BE2C (cell line): ENCODE measurements at regions not wholly inside any gene's neighbourhood (a gene's known extent, or its start where the extent isn't known, plus 50 kb on each side); places are given as distances from the start of the nearest gene placed in this dataset.

Experiments used
- DNase-seq: peaks from one replicate; pipeline ENCODE4 v3.0.0-alpha.2; 2020
- H3K27me3 ChIP-seq: fragments of 250-450 bp; sonication (Bioruptor Pico); 2 replicates; pipeline ENCODE4 v1.5.1; 2020; ENCODE audit warnings: mild to moderate bottlenecking
- H3K36me3 ChIP-seq: fragments of 250-450 bp; sonication (Bioruptor Pico); 2 replicates; pipeline ENCODE4 v1.5.1; 2020; ENCODE audit warnings: mild to moderate bottlenecking
- H3K4me1 ChIP-seq: fragments of 250-450 bp; sonication (Bioruptor Pico); 2 replicates; pipeline ENCODE4 v1.5.1; 2020
- H3K4me3 ChIP-seq: 2 replicates; pipeline ENCODE4 v1.5.1; 2011; ENCODE audit warnings: low read depth, low read length
- H3K9me3 ChIP-seq: fragments of 250-450 bp; sonication (Bioruptor Pico); 2 replicates; pipeline ENCODE4 v1.5.1; 2020
- TF ChIP-seq, protein P1 (sequence below): IDR thresholded peaks from 2 replicates; pipeline ENCODE4 v1.5.1; 2012; ENCODE audit warnings: mild to moderate bottlenecking, low read depth, low read length

- TF ChIP-seq, protein P1, sequence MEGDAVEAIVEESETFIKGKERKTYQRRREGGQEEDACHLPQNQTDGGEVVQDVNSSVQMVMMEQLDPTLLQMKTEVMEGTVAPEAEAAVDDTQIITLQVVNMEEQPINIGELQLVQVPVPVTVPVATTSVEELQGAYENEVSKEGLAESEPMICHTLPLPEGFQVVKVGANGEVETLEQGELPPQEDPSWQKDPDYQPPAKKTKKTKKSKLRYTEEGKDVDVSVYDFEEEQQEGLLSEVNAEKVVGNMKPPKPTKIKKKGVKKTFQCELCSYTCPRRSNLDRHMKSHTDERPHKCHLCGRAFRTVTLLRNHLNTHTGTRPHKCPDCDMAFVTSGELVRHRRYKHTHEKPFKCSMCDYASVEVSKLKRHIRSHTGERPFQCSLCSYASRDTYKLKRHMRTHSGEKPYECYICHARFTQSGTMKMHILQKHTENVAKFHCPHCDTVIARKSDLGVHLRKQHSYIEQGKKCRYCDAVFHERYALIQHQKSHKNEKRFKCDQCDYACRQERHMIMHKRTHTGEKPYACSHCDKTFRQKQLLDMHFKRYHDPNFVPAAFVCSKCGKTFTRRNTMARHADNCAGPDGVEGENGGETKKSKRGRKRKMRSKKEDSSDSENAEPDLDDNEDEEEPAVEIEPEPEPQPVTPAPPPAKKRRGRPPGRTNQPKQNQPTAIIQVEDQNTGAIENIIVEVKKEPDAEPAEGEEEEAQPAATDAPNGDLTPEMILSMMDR, result no peak
- Histone ChIP-seq H3K4me3 (no peak overlapping the region), H3K4me1 (no peaks in the 10 kb centered on the region; the same call in 1 of the 2 replicates), H3K9me3 (no peaks in the 10 kb centered on the region; the same call in 1 of the 2 replicates), H3K36me3 (no peaks in the 10 kb centered on the region), H3K27me3 (no peaks in the 10 kb centered on the region)
- no peak for DNase-seq
Observed at GRCh38 chr4:157791236-157791635, 381.6 kb downstream of the GASK1B start.

- H3K36me3 ChIP-seq, result no peaks in the 10 kb centered on the region
- H3K9me3 ChIP-seq, result no peaks in the 10 kb centered on the region; the same call in 1 of the 2 replicates
- TF ChIP-seq, protein P1, result no peak
- H3K27me3 ChIP-seq, result no peaks in the 10 kb centered on the region
- no peak for DNase-seq
- peaks cover 2% of the 10 kb centered on the region; the same call in 1 of the 2 replicates for H3K4me1 ChIP-seq
- no peak overlapping the region for H3K4me3 ChIP-seq
Observed at GRCh38 chr4:157787618-157788017, 385.2 kb downstream of the GASK1B start.

DNA sequence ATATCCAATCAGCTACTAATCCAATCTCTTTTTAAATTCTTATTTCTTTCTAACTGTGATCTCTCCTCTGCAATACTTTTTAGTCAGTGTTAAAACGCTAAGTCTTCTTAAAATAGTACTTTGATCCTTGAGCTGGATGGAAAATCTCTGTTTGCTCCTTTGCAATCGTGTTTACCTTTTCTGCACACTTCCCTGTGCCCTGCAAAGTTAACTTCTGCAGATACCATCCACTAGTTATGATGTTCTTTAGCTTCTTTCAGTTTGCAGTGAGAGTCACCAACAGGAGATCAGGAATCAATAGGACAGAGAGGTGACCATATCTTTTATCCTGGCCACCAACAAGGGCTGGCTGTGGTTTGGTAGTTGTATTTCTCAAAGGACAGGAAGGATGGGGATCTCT is 391.5 kb downstream of the GASK1B start:
- no peaks in the 10 kb centered on the region for H3K9me3 ChIP-seq
- no peaks in the 10 kb centered on the region for H3K36me3 ChIP-seq
- H3K4me3 ChIP-seq, result no peak overlapping the region
- H3K27me3 ChIP-seq, result no peaks in the 10 kb centered on the region
- no peak for DNase-seq
- H3K4me1 ChIP-seq, result peaks cover 21% of the 10 kb centered on the region
- TF ChIP-seq, protein P1, result no peak

DNA sequence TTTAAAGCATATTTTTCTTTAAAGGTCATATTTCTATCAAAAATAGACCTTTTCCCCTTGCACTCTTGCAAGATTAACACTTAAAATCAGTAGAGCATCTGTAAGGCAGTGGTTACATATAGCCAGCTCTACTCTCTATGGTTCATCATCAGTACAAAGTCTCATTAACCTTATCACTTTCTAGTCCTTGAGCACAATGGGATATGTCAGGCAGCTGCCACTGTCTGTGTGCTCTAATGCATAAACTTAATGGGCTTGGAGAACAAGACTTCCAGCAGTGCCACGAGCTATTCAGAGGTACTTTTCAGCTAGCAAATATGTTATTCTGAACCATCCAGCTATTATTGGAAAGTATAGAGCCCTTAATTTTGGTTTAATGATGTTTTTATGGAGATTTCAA is 393.7 kb downstream of the GASK1B start:
- Histone ChIP-seq H3K36me3 (no peaks in the 10 kb centered on the region), H3K4me1 (peaks cover 19% of the 10 kb centered on the region), H3K9me3 (no peaks in the 10 kb centered on the region), H3K4me3 (no peak overlapping the region), H3K27me3 (no peaks in the 10 kb centered on the region)
- DNase-seq, result peak; percentile 37
- TF ChIP-seq, protein P1, result no peak

DNA sequence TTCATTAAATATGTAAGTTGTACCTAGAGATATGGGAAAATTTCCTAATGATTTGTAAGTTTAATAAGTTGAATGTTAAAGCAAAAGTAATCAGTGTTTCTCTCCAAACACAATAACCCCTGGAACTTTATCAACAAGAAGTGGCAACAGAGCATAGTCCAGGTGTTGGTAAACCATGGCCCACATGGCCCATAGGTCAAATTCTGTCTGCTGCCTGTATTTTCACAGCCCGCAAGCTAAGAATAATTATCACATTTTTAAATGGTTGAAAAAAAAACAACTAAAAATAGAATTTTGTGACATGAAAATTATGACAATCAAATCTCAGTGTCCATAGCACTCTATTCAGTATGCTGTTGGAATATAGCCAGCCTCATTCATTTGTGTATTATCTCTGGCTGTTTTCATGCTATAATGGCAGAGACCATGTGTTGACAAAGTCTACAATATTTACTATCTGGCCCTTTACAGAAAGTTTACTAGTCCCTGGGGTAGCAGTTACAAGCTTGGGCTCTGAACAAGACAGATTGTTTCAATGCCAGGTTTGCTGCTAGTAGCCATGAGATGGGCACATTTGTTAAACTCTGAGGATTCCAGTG is 395.8 kb downstream of the GASK1B start:
- DNase-seq, result no peak
- TF ChIP-seq, protein P1, result no peak

DNA sequence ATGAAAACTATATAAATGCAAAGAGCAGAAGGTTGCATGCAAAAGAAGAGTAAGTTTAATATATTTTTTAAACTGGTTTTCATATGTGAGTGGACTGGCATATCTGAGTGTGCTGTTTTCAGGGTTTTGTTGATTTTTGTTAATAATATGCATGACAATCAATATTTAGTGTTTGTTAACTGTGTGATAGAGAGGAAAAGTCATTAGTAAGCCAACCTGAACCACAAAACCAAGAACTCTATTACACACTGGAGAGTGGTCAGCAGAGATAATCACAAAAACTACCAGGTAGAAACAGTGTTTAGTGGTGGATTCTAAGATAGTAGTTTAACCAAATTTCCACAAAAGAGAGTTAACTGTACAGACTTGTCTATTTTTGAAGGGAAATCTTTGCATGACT is 396.9 kb downstream of the GASK1B start:
- Histone ChIP-seq H3K4me3 (no peak overlapping the region), H3K4me1 (peaks cover 12% of the 10 kb centered on the region), H3K36me3 (no peaks in the 10 kb centered on the region), H3K9me3 (no peaks in the 10 kb centered on the region), H3K27me3 (no peaks in the 10 kb centered on the region)
- TF ChIP-seq, protein P1, result no peak
- no peak for DNase-seq

More for the DNA sequence above, 395.8 kb downstream of the GASK1B start:
- H3K27me3 ChIP-seq, result no peaks in the 10 kb centered on the region
- no peaks in the 10 kb centered on the region for H3K36me3 ChIP-seq
- H3K4me3 ChIP-seq, result no peak overlapping the region
- H3K4me1 ChIP-seq, result peaks cover 19% of the 10 kb centered on the region
- H3K9me3 ChIP-seq, result no peaks in the 10 kb centered on the region
